A673 (cell line): ENCODE measurements at regions not wholly inside any gene's neighbourhood (a gene's known extent, or its start where the extent isn't known, plus 50 kb on each side); places are given as distances from the start of the nearest gene placed in this dataset.
A peak's percentile ranks its signal among the peaks of the same experiment; 100 is the strongest.

ENCODE experiments used
- BruUV-seq: library from RNA; stranded (reverse); fragments of 400-500 nt; replicated peaks from 2 replicates; lab custom pipeline; 2021; lab: Mats Ljungman, UMichigan
- CTCF ChIA-PET: fragments of 300-600 bp; sonication (Branson Sonifier 250); formaldehyde crosslinking; loops from one replicate; lab custom pipeline; 2022; ENCODE audit warnings: antibody characterized with exemption; lab: Charles Lee
- POLR2A ChIA-PET: fragments of 300-600 bp; sonication (Branson Sonifier 250); formaldehyde crosslinking; loops from one replicate; lab custom pipeline; 2022; ENCODE audit warnings: antibody characterized with exemption; ENCODE audit not compliant: low non-redundant PET; lab: Charles Lee
- DNase-seq: peaks from one replicate; pipeline ENCODE4 v3.0.0-alpha.2; 2015; ENCODE audit warnings: low spot score
- H3K27ac ChIP-seq: fragments of 200-600 bp; sonication (generic); 2 replicates; pipeline ENCODE4 v1.5.1; 2016; ENCODE audit warnings: mixed run types, low read depth, mild to moderate bottlenecking, mixed read lengths, antibody characterized with exemption, low read length; ENCODE audit not compliant: poor library complexity, severe bottlenecking
- H3K27me3 ChIP-seq: fragments of 200-600 bp; sonication (generic); replicated peaks from 2 replicates; pipeline ENCODE4 v1.6.1; 2017; ENCODE audit warnings: mixed run types, low read depth, mild to moderate bottlenecking, mixed read lengths, antibody characterized with exemption, low read length; ENCODE audit not compliant: insufficient read depth, poor library complexity
- H3K36me3 ChIP-seq: fragments of 200-600 bp; sonication (generic); 2 replicates; pipeline ENCODE4 v1.6.1; 2016; ENCODE audit warnings: mixed run types, mild to moderate bottlenecking, mixed read lengths, antibody characterized with exemption, low read length; ENCODE audit not compliant: insufficient read depth, poor library complexity, severe bottlenecking
- H3K4me1 ChIP-seq: fragments of 200-600 bp; sonication (generic); 2 replicates; pipeline ENCODE4 v1.6.1; 2017; ENCODE audit warnings: mixed run types, mild to moderate bottlenecking, mixed read lengths, antibody characterized with exemption, low read length; ENCODE audit not compliant: insufficient read depth, poor library complexity, severe bottlenecking
- H3K4me3 ChIP-seq: fragments of 200-600 bp; sonication (generic); 2 replicates; pipeline ENCODE4 v1.5.1; 2016; ENCODE audit warnings: low read depth, mixed run types, mild to moderate bottlenecking, mixed read lengths, low read length; ENCODE audit not compliant: poor library complexity, severe bottlenecking
- H3K9me3 ChIP-seq: fragments of 200-600 bp; sonication (generic); 2 replicates; pipeline ENCODE4 v1.6.1; 2016; ENCODE audit warnings: mixed run types, low read depth, mild to moderate bottlenecking, mixed read lengths, antibody characterized with exemption, low read length; ENCODE audit not compliant: poor library complexity, severe bottlenecking
- EZH2 ChIP-seq: fragments of 200-600 bp; sonication (generic); IDR thresholded peaks from 2 replicates; pipeline ENCODE4 v1.6.1; 2017; ENCODE audit warnings: borderline replicate concordance, low read depth, mild to moderate bottlenecking, mixed read lengths, antibody characterized with exemption, low read length; ENCODE audit not compliant: poor library complexity, severe bottlenecking
- intact Hi-C: fragments of 100-400 bp; cut with micrococcal nuclease; formaldehyde crosslinking; loops from one replicate; pipeline ENCODE4 v1.10.0; 2022; ENCODE audit not compliant: unreplicated experiment
- TF ChIP-seq, protein P1 (sequence below): fragments of 300-800, 200-600 bp; sonication (generic); conservative IDR thresholded peaks from 2 replicates; pipeline ENCODE4 v1.5.1; 2017; ENCODE audit warnings: low read depth, mild to moderate bottlenecking, antibody characterized with exemption, low read length, moderate library complexity, mixed read lengths

GRCh38 chr11:122213171-122213570 lies 97.2 kb upstream of the BLID start:
- ChIA-PET POLR2A (interaction anchor here (0.7 kb wide), 1 partner anchor 280 kb away, joined by 4 read pairs; no protein-coding TSS in a partner anchor), CTCF (no interaction called here)
- Histone ChIP-seq H3K4me1 (peaks cover 18% of the 10 kb centered on the region), H3K36me3 (no peaks in the 10 kb centered on the region), H3K27ac (no peak overlapping the region), H3K4me3 (no peak overlapping the region), H3K9me3 (no peaks in the 10 kb centered on the region), H3K27me3 (no peaks in the 10 kb centered on the region)
- no TSS peak for BruUV-seq
- intact Hi-C loops: loop anchor here (5.0 to 10.0 kb wide), 2 partner anchors 152 to 369 kb away; no protein-coding TSS in a partner anchor
- TF ChIP-seq, protein P1, sequence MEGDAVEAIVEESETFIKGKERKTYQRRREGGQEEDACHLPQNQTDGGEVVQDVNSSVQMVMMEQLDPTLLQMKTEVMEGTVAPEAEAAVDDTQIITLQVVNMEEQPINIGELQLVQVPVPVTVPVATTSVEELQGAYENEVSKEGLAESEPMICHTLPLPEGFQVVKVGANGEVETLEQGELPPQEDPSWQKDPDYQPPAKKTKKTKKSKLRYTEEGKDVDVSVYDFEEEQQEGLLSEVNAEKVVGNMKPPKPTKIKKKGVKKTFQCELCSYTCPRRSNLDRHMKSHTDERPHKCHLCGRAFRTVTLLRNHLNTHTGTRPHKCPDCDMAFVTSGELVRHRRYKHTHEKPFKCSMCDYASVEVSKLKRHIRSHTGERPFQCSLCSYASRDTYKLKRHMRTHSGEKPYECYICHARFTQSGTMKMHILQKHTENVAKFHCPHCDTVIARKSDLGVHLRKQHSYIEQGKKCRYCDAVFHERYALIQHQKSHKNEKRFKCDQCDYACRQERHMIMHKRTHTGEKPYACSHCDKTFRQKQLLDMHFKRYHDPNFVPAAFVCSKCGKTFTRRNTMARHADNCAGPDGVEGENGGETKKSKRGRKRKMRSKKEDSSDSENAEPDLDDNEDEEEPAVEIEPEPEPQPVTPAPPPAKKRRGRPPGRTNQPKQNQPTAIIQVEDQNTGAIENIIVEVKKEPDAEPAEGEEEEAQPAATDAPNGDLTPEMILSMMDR: no peak
- no peak for DNase-seq

DNA sequence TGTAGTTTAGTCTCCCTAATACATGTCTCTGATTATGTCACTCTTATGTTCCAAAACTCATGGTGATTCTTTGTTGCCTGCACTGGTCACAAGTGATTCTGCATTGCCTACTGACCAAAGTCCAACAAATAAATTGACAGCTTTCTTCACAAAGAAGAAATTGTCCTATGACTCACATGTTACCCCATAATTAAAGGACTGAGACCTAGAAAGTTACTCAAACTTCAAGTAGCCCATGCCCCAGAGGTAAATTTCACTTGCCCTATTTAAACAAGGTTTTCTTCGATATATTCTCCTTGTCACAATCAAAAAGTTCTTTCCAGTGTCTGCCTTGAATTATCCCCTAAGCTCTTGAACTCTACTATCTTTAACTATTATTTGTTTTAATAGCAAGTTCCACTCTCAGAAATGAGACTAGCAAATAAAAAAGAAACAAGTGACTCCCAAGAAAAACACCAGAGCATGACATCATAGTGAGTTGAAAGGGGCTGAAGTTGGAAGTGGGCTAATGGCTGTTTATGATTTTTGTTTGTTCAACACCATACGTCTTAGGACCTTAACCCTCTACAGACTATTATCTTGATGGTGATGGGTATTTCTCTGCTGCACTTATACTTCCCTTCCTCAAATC lies 94.5 kb upstream of the BLID start:
- no peaks in the 10 kb centered on the region for H3K9me3 ChIP-seq
- ChIA-PET CTCF (no interaction called here), POLR2A (no interaction called here)
- H3K27me3 ChIP-seq: no peaks in the 10 kb centered on the region
- DNase-seq: no peak
- no peak overlapping the region for H3K4me3 ChIP-seq
- no peak overlapping the region for H3K27ac ChIP-seq
- H3K4me1 ChIP-seq: peaks cover 25% of the 10 kb centered on the region
- intact Hi-C loops: loop anchor here (5.0 to 10.0 kb wide), 2 partner anchors 154 to 372 kb away; no protein-coding TSS in a partner anchor
- H3K36me3 ChIP-seq: no peaks in the 10 kb centered on the region
- BruUV-seq: no TSS peak
- TF ChIP-seq, protein P1: no peak
- no peak for TF ChIP-seq EZH2

DNA sequence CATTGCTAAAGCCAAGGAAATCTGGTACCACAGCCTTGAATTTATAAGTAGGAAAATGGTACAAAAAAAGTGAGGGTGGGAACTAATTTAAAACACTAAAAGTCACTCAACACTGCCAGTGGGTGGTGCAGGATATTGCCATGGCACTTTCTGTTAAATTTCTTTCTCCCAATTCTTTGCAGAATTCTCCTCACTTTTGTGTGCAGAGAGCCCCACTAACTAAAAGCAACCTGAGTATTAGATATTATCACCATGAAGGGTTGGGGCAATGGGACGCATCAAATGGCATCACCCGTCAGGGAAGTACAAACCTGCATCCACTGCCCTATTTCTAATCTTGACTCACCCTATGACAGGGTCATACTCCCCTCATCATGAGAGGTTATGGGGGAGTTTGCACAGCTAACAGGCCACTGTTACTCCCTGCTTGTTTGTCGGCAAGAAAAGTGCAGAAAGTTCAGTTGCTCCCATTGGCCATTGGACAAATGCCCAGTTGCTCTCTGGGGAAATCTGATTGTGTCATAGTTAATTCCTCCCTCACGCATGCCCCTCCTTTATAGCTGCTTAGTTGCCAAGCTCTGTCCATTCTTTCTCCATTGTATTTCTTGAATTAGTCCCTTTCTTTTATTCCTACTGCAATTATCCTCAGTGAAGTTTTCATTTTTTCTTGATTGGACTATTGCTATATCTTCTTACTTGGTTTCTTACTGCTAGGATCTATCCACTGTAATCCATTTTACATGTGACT lies 93.8 kb upstream of the BLID start:
- intact Hi-C loops: loop anchor here (5.0 to 10.0 kb wide), 3 partner anchors 155 to 373 kb away; no protein-coding TSS in a partner anchor

More for the DNA sequence above, 93.8 kb upstream of the BLID start:
- H3K27ac ChIP-seq: no peak overlapping the region
- CTCF ChIA-PET: no interaction called here
- peaks cover 20% of the 10 kb centered on the region for H3K4me1 ChIP-seq
- BruUV-seq: no TSS peak
- H3K27me3 ChIP-seq: no peaks in the 10 kb centered on the region
- POLR2A ChIA-PET: no interaction called here
- TF ChIP-seq, protein P1: no peak
- TF ChIP-seq EZH2: no peak
- H3K4me3 ChIP-seq: no peak overlapping the region
- no peaks in the 10 kb centered on the region for H3K9me3 ChIP-seq
- DNase-seq: peak; percentile 78
- no peaks in the 10 kb centered on the region for H3K36me3 ChIP-seq
